ENCODE measurements at regions not wholly inside any gene's neighbourhood (a gene's known extent, or its start where the extent isn't known, plus 50 kb on each side); places are given as distances from the start of the nearest gene placed in this dataset.
A peak's percentile ranks its signal among the peaks of the same experiment; 100 is the strongest.
"Not testable (repeated sequence)": the region's sequence is repeated elsewhere in the genome, so short reads cannot be mapped to it uniquely, and the experiment has no call there.

DNA sequence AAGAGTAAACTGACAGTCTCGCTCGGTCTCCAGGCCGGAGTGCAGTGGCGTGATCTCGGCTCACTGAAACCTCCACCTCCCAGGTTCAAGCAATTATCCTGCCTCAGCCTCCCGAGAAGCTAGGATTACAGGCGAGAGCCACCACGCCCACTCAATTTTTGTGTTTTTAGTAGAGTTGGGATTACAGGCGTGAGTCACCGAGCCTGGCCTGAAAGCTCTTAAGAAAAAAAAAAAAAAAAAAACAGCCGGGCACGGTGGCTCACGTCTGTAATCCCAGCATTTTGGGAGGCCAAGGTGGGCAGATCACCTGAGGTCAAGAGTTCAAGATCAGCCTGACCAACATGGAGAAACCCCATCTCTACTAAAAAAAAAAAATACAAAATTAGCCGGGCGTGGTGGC is 55.3 kb upstream of the THOC2 start:
- not testable (repeated sequence) for DNase-seq; H3K4me1 ChIP-seq; H3K27me3 ChIP-seq; H3K9me3 ChIP-seq; H3K4me3 ChIP-seq (ENCODE audit: low read depth, low read length); H3K36me3 ChIP-seq

DNA sequence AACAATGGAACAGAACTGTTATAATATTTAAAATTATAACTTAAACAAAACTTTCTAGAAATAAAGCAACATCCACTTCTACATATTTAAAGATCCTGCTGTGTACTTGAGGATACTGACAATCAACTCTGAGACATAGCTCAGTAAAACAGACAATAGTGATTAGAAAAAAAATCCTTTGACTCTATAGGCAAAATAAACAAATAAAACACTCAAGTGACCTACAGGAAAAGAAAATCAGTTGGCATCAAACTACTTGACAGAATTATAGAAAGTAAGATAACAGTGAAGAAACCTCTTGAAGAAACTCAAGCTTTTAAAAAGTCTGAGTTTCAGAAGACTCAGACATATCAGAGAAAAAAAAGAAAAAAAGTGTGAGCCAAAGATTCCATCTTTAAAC is 55.9 kb upstream of the THOC2 start:
- TF ChIP-seq, protein P1, sequence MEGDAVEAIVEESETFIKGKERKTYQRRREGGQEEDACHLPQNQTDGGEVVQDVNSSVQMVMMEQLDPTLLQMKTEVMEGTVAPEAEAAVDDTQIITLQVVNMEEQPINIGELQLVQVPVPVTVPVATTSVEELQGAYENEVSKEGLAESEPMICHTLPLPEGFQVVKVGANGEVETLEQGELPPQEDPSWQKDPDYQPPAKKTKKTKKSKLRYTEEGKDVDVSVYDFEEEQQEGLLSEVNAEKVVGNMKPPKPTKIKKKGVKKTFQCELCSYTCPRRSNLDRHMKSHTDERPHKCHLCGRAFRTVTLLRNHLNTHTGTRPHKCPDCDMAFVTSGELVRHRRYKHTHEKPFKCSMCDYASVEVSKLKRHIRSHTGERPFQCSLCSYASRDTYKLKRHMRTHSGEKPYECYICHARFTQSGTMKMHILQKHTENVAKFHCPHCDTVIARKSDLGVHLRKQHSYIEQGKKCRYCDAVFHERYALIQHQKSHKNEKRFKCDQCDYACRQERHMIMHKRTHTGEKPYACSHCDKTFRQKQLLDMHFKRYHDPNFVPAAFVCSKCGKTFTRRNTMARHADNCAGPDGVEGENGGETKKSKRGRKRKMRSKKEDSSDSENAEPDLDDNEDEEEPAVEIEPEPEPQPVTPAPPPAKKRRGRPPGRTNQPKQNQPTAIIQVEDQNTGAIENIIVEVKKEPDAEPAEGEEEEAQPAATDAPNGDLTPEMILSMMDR (IDR thresholded peaks at IDR 0.05; ENCODE audit: low read depth, low read length): no peak
- Histone ChIP-seq H3K4me1 (no peaks in the 10 kb centered on the region), H3K4me3 (ENCODE audit: low read depth, low read length) (no peak overlapping the region), H3K9me3 (no peaks in the 10 kb centered on the region), H3K27me3 (no peaks in the 10 kb centered on the region), H3K36me3 (no peaks in the 10 kb centered on the region)
- DNase-seq: no peak

DNA sequence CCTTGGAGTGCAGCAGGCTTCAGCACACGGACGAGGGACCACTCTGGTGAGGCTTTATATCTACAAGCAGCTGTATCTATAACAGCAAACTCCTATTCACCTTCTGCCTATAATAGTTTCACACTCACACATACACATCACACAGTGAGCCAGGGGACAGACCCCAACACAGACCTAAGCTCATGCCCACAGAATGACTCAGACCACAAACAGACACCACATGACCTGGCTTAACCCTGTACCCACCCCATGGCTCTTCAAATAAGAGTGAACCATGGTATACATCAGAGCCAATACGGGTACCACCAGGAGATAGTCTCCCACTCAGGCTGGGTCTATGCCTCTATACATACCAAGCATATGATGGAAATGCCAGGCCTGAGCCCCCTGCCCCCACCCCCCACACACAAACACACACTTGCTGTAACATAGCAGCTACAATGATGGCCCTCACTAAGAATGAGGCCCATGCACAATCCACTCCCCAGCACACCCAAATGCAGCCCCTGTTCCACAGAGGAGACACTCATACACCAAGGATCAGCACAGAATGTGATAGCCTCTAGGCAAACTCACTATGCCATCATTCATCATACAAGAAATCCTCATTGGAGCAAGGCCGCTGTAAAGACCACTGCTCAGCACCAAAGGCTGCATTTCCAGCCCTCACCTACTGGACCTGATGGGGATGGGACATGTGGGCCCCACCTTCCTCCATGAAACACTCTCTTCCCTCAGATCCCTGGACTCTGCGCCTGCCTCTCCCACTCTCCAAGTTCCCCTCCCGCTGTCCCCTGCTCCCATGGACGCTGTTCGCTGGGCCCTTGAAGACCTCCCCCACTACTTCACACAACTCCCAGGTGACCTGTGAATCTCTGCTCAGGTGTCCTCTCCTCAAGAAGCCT is 62.1 kb upstream of the XIAP start:
- H3K36me3 ChIP-seq: no peaks in the 10 kb centered on the region
- no peak for DNase-seq
- H3K27me3 ChIP-seq: no peaks in the 10 kb centered on the region
- H3K4me1 ChIP-seq: no peaks in the 10 kb centered on the region
- H3K9me3 ChIP-seq: no peaks in the 10 kb centered on the region
- TF ChIP-seq, protein P1 (IDR thresholded peaks at IDR 0.05; ENCODE audit: low read depth, low read length): no peak
- H3K4me3 ChIP-seq (ENCODE audit: low read depth, low read length): no peak overlapping the region

DNA sequence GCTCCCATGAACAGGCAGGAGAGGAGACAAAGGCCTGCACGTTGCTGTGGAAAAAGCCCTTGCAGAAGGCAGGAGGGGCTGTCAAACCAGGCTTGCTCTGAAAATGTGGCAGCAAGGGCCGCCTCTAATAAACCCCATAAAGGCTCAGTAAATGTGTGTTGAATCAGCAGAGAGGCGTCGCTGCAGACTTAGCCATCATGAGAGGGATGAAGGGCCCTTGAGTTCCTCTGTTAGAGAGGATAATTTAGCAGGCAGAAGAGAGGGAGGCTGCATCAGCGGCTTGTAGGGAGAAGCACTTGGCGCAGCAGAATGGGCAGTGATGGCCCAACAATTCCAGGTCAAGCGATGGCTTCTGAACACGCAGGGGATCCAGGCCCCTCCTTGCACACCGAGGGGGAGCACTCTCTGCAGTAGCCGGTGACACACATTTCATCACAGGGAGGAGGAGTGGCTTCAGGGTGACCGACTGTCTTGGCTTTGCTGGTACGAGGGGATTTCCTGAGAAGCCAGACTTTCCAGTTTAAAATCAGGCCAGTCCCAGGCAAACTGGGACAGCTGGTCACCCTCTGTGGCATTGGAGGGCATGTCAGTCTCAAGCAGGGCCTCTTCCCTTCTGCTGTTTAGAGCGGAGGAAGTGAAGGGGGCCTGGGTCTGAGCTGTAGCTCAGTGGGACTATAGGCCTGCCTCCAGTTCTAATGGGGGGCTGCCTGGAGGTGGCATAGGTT is 61.0 kb upstream of the XIAP start:
- H3K4me3 ChIP-seq (ENCODE audit: low read depth, low read length); H3K4me1 ChIP-seq; H3K36me3 ChIP-seq; H3K27me3 ChIP-seq; H3K9me3 ChIP-seq; DNase-seq: not testable (repeated sequence)

DNA sequence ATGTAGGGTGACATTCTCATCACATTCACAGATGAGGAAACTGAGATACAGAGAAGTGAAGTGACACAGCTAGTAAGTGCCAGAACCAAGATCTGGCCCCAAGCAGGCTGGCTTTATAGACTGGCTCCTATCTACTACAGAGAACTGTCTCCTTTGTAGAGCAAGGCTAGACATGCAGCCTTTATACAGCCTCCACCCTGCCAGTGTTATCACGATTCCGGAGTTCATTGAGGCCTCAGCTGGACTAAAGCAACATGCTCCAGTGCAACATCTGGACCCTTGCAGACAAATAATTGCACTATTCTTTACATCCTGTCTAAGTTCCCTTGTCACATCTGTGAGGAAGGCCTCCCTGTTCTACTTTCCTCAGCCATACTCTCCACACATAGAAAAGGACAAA is 58.0 kb upstream of the XIAP start:
- no peak overlapping the region for H3K4me3 ChIP-seq (ENCODE audit: low read depth, low read length)

DNA sequence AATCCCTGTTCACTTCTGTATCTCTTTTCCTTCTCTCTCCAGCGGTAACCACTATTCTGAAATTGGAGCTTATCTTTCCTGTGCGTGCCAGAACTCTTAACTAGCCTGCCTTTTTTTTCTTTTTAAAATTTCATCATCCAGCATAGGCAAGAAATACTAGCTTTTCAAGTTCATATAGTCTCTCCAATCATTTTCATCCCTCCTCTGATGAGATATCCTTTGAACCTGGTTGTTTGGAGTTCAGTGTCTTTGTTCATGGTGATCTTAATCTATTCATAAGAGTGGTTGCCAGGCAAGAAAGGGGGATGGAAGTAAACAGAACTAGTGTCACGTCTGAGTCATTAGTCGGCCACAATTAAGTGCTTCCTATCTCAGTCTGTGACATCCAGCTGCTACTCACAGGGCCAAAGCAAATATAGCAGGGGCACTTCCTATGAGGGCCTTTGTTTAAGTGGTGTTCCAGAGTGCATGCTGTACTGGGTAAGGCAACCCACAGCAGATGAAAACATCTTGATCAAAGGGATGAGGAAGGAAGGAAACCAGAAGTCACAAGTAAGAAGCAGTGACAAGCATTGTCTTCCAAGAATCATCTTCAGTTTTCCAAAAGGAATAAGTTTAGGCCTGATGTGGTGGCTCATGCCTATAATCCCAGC is 56.4 kb upstream of the XIAP start:
- H3K4me1 ChIP-seq: peaks cover 3% of the 10 kb centered on the region; the same call in 1 of the 2 replicates
- H3K4me3 ChIP-seq (ENCODE audit: low read depth, low read length): no peak overlapping the region
- TF ChIP-seq, protein P1 (IDR thresholded peaks at IDR 0.05; ENCODE audit: low read depth, low read length): no peak
- no peaks in the 10 kb centered on the region for H3K36me3 ChIP-seq
- H3K27me3 ChIP-seq: no peaks in the 10 kb centered on the region
- peak; percentile 43 for DNase-seq
- H3K9me3 ChIP-seq: no peaks in the 10 kb centered on the region

More for the DNA sequence above, 58.0 kb upstream of the XIAP start:
- Histone ChIP-seq H3K9me3 (no peaks in the 10 kb centered on the region), H3K4me1 (peaks cover 3% of the 10 kb centered on the region; the same call in 1 of the 2 replicates), H3K27me3 (no peaks in the 10 kb centered on the region), H3K36me3 (no peaks in the 10 kb centered on the region)
- TF ChIP-seq, protein P1 (IDR thresholded peaks at IDR 0.05; ENCODE audit: low read depth, low read length): no peak
- DNase-seq: no peak

DNA sequence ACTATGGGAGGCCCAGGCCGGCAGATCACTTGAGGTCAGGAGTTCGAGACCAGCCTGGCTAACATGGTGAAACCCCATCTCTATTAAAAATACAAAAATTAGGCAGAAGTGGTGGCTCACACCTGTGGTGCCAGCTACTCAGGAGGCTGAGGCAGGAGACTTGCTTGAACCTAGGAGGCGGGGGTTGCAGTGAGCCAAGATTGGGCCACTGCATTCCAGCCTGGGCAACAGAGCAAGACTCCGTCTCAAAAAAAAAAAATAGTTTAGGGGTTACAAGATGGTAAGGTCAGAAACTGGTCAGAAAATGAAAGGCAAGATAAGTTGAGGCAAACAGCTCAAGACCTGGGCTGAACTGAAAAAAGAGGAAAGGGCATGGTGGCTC is 55.9 kb upstream of the XIAP start:
- H3K4me1 ChIP-seq; H3K9me3 ChIP-seq; H3K4me3 ChIP-seq (ENCODE audit: low read depth, low read length); DNase-seq; H3K36me3 ChIP-seq; H3K27me3 ChIP-seq: not testable (repeated sequence)

Data from BE2C (cell line).